Stimulated activated CD4-positive, alpha-beta T cell treated with anti-CD3 and anti-CD28 coated beads, Interleukin-2, amount 100 ng/mL, for 24 hours (primary cell): ENCODE measurements at regions not wholly inside any gene's neighbourhood (a gene's known extent, or its start where the extent isn't known, plus 50 kb on each side); places are given as distances from the start of the nearest gene placed in this dataset.

ENCODE experiments used
- DNase-seq, 2 donors: peaks; one replicate each; pipeline ENCODE4 v3.0.0-alpha.2; 2020

DNA sequence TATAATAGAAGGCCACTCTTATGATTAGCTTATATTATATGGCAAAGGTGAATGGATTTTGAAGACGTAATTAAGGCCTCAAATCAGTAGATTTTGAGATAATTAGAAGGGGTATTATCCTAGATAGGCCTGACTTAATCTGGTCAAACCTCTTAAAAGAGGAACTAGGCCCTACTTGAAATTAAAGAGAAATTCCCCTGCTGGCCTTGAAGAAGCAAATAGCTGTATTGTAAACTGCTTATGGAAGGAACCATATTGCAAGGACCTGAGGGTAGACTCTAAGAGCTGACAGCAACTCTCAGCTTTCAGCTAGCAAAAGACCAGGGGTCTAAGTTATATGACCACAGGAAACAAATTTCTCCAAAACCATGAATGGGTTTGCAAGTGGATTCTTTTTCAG is 219.0 kb upstream of the ONECUT1 start:
- no peak for DNase-seq

DNA sequence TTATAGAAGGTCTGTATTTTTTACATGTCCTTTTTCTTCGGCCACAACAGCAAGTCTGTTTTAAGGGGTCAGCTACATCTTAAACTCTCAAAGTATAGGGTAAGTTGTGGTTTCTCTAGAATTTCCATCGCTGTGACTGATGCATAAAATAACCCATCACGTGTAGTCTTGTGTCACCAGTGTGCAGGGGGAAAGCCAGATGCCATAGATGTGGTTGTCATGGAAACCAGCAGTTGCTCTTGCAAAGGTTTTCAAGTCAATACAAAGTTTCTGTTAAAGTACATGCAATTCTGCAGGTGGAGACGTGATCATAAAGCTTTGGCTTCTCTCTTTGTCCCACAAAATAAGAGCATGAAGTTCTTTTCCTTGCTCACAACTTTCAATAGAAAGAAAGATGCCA is 210.3 kb upstream of the ONECUT1 start:
- DNase-seq: no peak

DNA sequence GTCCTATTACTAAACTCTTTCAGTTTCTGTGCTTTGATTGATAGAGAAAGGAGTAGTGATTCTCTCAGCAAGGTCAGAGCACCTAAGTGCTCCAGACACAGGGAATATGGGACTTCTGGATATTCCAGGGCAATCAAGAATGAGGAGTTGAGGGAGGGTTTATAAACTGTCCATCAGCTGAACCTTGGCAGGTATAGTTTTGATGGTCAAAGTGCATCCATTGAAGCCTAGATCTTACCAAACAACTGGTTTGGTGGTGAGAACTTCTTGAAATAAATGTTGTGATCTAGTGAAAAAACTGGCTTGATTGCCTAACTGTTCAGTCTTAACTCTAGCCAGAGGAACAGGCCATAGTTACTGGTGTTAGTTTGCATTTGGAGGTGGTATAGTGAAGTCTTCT is 207.0 kb upstream of the ONECUT1 start:
- no peak for DNase-seq

DNA sequence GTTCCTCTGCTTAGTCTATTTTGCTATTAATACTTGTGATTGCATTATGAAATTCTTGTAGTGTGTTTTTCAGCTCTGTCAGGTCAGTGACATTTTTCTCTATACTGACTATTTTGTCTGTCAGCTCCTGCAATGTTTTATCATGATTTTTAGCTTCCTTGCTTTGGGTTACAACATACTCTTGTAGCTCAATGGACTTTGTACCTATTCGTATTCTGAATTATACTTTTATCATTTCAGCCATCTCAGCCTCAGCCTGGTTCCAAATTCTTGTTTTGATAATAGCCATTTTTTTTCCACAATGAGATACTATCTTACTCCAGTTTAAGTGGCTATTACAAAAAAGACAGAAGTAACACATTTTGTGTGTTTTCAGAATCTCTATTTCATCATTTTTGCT is 204.2 kb upstream of the ONECUT1 start:
- no peak for DNase-seq

DNA sequence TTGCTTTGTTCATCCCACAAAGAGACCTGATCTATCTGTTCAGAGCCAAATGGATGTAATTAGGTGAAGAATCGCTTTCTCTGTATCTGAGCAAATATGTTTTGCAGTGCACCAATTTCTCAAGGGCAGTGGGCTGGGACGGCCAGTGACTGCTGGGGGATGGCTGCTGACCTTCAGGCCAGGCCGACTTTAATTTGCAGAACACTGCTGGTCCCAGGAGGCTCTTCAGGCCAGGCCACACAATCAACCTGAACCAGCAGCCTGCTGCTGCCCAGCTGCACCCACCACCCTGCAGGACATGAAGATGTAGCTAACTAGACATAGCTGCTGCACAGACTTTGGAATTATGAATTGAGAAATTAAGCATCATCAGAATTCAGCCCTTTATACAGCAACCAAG is 194.4 kb upstream of the ONECUT1 start:
- no peak for DNase-seq

DNA sequence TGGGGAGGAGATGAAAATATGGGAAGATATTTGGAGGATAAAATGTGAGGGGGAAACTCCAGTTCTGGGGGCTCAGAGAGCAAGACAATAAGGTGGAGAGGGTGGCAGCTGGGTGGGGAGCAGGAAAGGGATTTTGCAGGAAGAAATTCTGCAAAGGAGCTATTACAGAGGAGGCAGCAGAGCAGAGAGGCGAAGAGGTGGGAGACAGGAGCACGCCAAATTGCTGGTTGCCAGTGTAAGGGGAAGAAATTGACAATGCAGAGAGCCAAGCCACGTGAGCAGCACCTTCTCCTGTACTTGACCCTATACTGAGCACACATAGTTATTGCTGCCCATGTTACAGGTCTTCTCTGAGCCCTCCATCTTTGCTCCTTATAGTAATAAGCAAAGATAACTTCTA is 190.3 kb upstream of the ONECUT1 start:
- no peak for DNase-seq

DNA sequence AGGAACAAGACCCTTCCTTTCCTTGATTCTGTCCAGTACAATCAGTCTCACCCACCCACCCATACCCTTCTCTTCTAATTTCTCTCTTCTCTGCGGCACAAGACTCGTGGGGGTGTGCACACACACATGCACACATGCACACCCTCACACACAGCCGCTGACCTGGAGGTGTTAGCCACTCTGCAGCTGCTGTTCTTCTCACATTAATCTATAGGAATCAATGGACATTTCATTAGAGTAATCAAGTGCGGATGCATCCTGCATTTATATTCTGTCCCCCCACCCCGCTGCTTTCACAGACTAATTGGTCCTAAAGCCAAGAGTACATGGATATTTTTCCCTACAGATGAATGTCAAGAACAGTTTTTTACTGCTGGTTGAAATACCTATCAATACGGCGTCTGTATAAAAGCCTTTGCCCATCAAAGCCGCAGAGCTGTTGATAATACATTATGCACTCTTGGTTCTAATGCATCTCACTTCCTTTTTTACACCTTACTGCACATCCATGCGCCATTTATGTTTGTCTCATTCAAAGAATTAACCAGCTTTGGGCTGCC is 186.5 kb upstream of the ONECUT1 start:
- no peak for DNase-seq

DNA sequence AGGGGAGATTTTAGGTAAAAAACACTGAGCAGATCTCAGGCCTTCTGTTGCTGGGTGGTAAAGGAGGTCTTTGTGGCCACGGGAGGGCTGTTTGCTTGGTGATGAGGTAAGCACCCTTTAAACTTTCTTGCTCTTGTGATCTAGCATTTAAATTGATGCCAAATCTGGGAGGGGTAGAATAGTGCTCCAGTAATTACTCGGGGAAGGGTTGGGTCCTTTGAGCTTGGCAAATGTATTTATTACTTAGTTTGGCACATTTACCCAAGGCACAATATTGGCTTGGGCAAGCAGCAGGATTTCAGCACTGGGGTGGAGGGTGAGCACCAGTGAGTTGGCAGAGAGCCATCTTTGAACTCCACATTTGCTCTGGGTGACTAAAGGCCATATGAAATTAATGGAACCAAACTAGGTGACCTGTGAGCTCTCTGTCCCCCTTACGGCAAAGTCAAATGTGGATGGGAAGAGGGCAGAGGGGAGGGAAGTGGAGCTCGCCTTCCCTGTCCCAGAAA is 185.9 kb upstream of the ONECUT1 start:
- no peak for DNase-seq

DNA sequence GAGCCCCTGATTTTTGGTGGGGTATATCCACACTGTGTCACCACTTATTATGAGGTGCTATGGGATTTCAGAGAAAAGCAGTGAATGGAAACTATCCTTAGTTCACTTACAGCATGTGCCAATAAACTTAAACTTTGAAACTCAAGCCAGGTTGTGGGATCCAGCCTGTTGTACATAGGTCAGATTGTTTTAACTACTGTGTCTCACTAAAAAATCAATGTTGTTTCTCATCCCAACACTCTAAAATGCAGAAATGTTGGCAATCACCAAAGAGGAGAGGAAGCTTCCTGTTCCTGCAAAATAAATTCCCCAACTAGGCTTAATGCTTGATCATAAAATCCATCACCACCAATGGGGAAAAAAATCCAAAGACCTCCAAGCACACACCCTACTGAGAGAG is 173.7 kb upstream of the ONECUT1 start:
- DNase-seq: no peak

DNA sequence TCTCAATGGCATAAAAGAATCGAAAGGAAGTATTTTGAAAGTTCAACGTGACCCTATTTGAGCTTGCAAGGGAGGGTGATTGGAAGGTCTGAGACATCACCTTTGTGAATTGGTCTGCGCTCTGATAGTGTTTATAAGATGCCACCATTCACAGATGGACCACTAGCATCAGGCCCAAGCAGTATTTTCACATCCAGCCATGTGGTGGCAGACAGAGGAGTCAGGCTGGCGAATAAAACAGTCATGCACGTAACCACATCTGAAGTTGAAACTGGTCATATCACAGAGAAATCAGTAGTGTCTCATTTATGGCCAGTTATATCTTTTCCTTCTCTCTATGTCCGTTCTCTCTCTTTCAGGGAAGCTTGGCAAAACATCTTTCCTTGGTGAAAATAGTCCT is 170.1 kb upstream of the ONECUT1 start:
- DNase-seq: no peak

DNA sequence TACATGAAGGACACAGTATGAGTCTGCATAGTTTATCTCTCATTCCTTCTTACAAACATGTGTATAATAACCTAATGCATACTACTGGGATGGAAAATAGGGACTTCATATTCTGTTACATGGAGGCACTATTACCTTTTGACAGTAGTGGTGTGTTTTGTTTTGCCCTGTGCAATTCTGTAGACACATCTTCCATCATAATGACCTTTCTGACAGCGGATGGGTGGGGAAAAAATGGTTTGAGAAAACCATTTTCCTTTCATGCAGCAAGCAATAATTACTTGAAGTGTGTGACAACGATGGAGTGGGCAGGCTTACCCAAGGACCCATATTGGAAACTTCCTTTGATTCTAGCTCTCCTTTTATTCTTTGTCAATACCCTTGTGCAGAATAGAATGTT is 153.6 kb upstream of the ONECUT1 start:
- no peak for DNase-seq

DNA sequence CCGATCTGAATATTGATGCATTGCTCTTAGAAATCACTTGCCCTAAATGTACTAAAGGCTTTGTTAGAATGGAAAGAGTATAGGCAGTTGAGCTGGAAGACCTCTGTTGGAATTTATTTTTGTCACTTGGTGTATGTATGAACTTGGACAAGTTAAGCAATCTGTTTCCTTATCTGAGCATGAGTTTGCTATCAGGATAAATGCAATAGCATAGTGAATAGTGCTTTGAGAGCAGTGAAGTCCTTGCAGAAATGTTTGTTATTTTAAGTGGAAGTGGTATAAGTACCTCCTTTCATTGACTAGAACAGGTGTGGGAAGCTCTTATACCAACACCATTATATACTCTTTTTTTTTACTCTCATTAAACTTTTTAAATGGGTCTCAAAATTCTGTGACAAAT is 146.4 kb upstream of the ONECUT1 start:
- DNase-seq: no peak

DNA sequence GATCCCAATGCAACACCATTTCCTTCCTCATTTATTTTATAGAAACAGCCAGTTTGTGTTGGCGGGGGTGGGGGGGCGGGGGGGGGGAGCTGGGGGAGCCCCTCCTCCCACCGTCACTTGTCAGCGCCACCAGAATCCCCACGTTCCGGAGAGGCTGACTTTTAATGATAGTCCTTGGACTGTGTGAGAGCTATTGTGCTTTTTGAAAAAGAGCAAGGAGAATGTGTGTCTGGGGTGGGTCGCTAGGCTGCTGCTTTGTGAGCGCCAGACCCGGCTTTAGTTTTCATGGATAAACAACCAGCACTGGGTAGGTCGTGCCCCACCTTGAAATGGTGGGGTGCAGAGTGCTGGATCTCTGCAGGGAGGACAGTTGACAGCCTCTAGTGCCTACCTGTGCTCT is 135.0 kb upstream of the ONECUT1 start:
- DNase-seq: no peak

DNA sequence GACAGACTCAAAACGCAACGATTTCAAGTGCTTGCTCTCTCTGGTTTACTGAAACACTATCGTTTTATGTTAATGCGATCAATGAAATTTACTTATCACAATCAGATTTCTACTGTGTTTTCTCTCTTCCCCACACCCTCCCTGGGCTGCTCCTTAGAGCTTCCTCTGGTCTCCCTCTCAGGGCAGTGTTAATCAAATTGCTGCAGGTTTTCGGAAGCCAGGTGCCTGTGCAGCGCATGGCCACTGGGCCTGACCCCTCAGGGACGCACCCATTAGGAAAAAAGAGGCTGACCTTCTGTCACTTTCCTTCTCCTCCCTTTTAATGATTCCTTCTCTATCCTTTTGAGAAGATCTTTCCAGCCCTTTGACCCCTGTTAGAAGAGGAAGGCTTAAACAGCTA is 134.5 kb upstream of the ONECUT1 start:
- no peak for DNase-seq

DNA sequence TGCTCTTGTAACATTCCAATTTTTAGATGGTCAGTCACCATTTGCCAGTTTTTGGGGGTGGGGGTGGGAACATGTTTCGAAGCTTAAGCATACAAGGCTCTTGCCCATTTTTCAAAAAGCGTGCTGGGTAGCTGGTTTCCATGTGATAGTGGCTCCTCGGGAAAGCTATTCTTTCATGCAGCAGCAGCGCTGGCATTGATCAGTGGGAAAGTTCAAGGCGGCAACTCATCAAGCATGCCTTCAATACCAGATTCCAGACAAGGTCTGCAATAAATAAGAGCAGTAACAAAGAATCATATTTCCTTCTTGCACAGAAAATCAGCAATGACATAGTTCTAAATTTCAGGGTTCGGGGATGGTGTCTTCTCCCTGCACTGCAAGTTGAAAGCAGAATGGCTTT is 133.5 kb upstream of the ONECUT1 start:
- DNase-seq: no peak

DNA sequence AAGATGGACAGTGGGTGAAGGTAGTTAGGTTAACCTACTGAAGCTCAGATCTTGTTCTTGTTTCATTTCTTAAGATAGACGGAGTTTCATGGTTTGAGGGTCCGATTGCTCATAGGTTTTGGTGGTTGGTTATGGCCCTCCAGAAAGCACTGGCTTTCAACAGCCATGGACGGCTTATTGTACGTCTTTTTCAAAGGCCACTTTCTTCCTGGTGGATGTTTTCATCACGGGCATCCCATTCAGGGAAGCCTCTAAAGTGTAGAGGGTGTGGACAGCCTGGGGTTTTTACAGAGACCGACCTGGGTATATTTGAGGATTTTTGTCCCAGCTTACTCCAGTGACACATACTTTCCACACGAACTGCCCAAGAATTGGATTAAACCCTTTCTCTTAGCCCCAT is 132.7 kb upstream of the ONECUT1 start:
- no peak for DNase-seq

DNA sequence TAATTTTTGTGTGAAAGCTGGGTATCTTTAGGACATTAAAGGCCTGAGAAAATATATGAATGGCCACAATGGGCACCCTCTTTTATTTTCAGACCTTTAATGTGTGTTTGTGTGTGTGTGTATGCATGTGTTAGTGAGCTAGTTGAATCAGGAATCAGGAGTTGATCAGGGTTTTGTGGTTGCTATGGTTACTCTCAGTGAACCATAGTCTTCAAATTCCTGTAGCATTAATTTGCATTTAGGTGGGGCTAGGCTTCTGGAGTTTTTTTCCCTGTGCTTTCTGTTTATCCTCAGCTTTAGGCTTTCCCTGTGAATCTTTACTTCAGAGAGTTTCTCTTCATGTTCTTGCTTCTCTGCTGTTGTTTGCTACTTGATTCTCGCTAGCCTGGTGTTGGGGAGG is 122.0 kb upstream of the ONECUT1 start:
- DNase-seq: no peak

DNA sequence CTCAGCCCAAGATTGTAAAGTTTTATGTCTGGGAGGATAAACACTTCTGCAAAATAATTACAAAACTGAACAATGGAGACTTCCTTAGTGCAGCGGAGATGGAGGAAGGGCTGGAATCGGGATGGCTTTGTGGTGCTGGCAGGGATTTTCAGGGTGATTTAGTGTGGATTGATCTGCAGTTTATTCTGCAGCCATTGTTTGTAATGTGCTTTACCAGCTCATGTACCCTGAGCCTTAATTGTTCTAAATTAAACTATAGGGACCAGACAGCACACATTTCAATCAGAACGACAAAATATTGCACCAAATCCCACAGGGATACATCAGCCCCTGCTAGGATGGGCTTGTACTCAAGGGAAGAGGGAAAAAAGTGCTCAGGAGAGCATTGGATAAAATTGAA is 103.2 kb upstream of the ONECUT1 start:
- DNase-seq: no peak

DNA sequence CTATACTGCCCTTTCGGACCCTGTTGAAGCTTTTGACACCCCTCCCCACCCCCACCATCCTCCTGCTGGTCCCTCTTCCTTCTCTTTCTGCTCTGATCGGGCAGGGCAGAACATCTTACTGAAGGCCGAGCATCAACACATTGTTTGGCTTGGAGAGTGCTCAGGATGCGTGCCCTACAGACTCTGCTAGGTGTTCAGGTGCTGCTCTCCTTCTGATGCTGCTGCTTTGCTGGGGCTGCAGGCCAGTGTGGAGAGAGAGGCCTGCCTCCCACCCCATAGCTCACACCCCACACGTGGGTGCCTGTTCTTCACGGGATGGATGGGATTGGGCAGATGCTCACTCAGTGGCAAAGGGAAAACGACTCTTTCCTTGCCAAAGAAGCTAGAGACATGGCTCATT is 89.8 kb upstream of the ONECUT1 start:
- no peak for DNase-seq

DNA sequence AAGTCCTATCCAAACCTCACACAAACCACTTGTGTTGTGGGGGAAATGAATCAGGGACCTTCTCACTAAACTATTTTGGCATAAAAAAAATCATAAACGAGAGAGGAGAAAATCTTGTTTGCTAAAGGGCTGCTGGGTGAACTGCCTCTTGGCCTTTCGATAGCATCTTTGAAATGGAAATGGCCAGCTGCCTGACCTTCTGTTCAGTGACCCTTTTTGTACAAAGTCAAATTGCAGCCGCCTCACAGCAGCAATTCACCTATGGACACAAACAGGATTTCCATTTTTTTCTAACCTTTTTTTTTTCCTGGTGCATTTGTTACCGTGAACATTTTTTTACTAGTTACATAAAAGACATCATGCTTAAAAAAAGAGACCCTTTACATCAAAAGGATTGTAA is 89.0 kb upstream of the ONECUT1 start:
- DNase-seq: no peak

DNA sequence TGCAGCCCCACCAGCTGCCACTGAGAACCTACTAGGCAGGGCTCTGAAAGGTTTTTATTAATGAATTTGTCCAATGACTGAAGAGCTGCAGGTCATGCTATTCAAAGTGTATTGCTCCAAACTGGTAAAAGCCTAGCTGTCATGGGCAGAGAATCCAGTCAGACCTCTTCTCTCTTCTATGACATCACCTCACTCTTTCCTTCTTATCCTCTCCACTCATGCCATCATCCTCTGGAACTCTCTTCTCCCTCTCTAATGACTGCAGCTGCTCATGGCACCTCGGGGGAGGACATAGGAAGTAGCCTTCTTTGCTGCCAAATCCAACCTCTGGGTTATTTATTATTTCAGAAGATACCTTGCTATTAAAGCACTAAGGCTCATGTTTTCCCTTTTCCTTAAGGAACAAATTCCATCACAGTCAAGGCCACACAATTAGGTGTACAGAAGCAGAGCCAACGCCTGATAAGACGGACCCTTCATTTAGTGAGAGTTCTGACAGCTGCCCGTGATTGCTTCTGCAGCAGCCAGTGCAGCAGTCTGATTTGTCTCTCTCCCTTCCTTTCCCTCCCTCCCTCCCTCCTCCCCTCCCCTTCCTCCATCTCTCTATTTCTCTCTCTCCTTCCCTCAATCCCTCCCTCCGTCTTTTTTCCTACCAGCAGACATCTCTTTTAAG is 87.0 kb upstream of the ONECUT1 start:
- DNase-seq: no peak

DNA sequence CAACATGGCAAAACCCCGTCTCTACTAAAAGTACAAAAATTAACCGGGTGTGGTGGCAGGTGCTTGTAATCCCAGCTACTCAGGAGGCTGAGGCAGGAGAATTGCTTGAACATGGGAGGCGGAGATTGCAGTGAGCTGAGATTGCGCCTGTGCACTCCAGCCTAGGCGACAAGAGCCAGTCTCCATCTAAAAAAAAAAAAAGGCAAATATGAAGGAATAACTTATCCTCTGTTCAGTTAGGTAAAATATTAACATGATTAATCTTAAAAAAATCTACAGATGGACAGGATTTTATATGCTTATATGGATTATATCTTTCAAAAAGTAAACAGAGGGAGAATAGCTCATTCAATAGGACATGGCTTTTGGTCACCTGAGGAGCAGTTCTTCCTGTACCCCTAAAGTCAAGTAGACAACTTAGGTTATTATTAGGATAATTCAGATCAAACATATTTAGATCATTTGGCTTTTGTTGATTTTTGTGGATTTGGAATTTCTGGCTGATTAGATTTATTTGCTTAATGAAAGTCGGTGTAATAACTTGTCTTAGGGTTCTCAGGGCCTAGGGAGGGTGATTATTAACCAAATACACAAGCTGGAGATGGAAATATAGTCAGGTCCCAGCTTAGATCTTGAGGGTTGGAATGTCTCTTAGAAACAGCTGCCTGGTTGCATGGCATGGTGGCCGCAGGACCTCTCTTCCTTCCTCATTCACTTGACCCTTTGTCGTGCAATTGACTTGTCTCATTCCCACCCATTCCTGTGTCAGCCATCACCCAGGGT is 82.1 kb upstream of the ONECUT1 start:
- no peak for DNase-seq

DNA sequence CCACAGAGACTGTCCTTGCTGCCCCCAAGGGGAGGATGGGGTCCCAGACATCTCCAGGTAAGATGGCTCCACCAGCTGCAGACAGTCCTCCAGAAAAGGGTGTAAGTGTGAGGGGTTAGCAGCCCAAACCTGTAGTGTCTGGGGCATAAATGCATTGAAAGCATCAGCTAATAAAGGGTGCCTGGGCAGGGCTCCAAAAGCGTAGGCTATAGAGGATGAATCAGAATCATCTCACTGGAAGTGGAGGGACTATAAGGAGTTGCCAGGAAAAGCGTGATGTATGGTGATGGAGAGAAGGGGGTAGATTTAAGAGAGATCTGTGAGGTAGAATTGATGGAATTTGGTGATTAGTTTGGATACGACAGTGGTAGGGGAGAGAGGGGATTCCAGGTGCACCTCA is 79.9 kb upstream of the ONECUT1 start:
- DNase-seq: no peak

DNA sequence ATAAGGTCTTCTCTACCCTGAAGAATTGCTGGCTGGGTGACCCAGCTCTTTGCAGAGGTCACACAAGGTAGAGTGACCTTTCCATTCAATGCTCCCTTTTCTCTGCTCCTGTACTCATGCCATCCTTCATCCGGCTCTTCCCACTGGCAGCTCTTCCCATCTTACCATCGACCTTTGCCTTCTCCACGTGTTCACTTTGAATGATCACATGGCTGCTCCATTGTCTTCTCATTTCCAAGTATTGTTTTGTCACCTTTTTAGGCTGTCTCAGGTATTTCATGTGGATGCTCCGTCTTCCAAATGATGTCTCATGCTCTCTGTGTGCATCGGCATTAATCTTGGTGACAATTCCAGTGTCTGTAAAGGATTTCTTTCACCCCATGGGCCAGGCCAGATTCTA is 76.6 kb upstream of the ONECUT1 start:
- DNase-seq: no peak
